ENCODE measurements at regions not wholly inside any gene's neighbourhood (a gene's known extent, or its start where the extent isn't known, plus 50 kb on each side); places are given as distances from the start of the nearest gene placed in this dataset.

DNA sequence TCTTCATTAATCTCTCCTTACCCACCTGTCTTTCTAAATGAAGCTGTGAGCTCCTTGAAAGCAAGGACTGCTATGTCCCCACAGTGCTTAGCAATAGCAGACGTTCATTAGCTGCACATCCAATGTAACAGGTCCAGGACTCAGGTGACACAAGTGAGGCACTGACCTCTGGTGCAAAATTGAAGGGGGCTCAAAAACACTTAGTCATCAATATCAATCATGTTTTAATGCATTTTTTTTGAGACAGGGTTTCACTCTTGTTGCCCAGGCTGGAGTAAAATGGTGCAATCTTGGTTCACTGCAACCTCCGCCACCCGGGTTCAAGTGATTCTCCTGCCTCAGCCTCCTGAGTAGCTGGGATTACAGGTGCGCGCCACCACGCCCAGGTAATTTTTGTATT is 56.1 kb upstream of the ADGRG2 start:
- Histone ChIP-seq H3K4me1 (no peaks in the 10 kb centered on the region), H3K27me3 (no peaks in the 10 kb centered on the region), H3K27ac (no peak overlapping the region), H3K36me3 (no peaks in the 10 kb centered on the region), H3K4me3 (no peak overlapping the region), H3K9me3 (no peaks in the 10 kb centered on the region)
- intact Hi-C loops (cut with DNase I; ENCODE audit: low total_unique reads), result no loop called here
- TF ChIP-seq, protein P1, sequence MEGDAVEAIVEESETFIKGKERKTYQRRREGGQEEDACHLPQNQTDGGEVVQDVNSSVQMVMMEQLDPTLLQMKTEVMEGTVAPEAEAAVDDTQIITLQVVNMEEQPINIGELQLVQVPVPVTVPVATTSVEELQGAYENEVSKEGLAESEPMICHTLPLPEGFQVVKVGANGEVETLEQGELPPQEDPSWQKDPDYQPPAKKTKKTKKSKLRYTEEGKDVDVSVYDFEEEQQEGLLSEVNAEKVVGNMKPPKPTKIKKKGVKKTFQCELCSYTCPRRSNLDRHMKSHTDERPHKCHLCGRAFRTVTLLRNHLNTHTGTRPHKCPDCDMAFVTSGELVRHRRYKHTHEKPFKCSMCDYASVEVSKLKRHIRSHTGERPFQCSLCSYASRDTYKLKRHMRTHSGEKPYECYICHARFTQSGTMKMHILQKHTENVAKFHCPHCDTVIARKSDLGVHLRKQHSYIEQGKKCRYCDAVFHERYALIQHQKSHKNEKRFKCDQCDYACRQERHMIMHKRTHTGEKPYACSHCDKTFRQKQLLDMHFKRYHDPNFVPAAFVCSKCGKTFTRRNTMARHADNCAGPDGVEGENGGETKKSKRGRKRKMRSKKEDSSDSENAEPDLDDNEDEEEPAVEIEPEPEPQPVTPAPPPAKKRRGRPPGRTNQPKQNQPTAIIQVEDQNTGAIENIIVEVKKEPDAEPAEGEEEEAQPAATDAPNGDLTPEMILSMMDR (IDR thresholded peaks at IDR 0.05), result no peak
- TF ChIP-seq EP300 (IDR thresholded peaks at IDR 0.05), result no peak
- TF ChIP-seq POLR2A (IDR thresholded peaks at IDR 0.05), result no peak
- no peak for TF ChIP-seq POLR2AphosphoS5 (IDR thresholded peaks at IDR 0.05)
- DNase-seq, result no peak
- 87 to 91% (median 89%) methylated on average over 6 of the region's 6 CpGs for WGBS, 5 donors

DNA sequence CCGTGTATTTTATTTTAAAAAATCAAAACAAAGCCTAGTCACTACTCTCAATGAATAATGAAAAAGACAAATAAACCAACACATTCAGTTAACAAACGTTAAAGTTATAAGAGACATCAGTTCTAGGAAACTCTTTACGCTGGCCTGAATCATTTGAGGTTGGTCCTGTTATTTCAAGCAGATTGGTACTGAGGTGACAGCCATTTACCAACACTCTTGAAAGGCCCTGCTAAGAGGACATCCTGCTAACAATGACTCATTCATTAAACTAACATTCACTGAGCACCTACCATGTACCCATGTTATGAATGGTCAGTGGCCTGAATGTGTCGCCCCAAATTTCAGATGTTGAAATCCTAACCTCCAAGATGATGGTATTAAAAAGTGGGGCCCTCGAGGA is 57.1 kb upstream of the ADGRG2 start:
- TF ChIP-seq, protein P1 (IDR thresholded peaks at IDR 0.05), result no peak
- no peak for TF ChIP-seq POLR2A (IDR thresholded peaks at IDR 0.05)
- TF ChIP-seq POLR2AphosphoS5 (IDR thresholded peaks at IDR 0.05), result no peak
- TF ChIP-seq EP300 (IDR thresholded peaks at IDR 0.05), result no peak
- Histone ChIP-seq H3K9me3 (no peaks in the 10 kb centered on the region), H3K27me3 (no peaks in the 10 kb centered on the region), H3K4me3 (no peak overlapping the region), H3K4me1 (no peaks in the 10 kb centered on the region), H3K27ac (no peak overlapping the region), H3K36me3 (no peaks in the 10 kb centered on the region)
- intact Hi-C loops (cut with DNase I; ENCODE audit: low total_unique reads), result no loop called here
- DNase-seq, result no peak
- WGBS, 5 donors, result 64 to 91% (median 79%) methylated on average over 5 of the region's 5 CpGs

DNA sequence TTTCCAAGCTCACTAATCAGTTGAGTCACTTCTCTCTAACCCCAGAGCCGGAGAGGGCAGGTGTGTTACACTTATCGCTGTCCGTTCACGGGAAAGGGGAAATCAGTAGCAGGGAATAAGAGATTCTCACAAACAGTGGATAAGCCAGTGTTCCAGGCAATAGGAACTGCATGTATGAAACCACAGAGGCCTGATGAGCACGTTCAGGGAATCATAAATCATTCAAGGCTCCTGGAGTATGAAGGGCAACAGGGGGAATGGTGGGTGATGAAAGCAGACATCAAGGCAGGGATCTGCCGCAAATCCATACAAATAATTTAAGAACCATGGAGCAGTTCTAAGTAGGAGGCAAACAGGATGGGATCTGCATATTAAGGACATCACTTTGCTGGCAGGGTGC is 59.1 kb upstream of the ADGRG2 start:
- Histone ChIP-seq H3K9me3 (no peaks in the 10 kb centered on the region), H3K27ac (no peak overlapping the region), H3K4me1 (no peaks in the 10 kb centered on the region), H3K4me3 (no peak overlapping the region), H3K36me3 (no peaks in the 10 kb centered on the region), H3K27me3 (no peaks in the 10 kb centered on the region)
- 78 to 86% (median 82%) methylated on average over 6 of the region's 6 CpGs for WGBS, 5 donors
- intact Hi-C loops (cut with DNase I; ENCODE audit: low total_unique reads), result no loop called here
- no peak for DNase-seq
- TF ChIP-seq POLR2AphosphoS5 (IDR thresholded peaks at IDR 0.05), result no peak
- TF ChIP-seq, protein P1 (IDR thresholded peaks at IDR 0.05), result no peak
- TF ChIP-seq POLR2A (IDR thresholded peaks at IDR 0.05), result no peak
- TF ChIP-seq EP300 (IDR thresholded peaks at IDR 0.05), result no peak

DNA sequence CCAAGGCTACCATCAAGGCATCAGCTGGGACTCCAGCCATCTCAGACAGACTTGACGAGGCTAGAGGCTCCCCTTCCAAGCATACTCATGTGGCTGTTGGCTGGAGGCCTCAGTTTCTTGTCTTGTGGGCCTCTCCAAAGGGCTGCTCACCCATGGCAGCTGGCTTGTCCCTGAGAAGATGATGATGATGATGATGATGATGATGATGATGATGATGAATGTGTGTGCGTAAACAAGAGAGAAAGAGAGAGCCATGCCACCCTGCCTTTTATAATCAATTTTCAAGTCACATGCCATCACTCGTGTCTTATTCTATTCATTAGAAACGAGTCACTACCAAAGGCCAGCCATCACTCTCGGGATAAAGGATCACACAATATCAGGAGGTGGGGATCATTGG is 60.5 kb upstream of the ADGRG2 start:
- WGBS, 5 donors, result 80 to 94% (median 90%) methylated on average over 5 of the region's 5 CpGs
- Histone ChIP-seq H3K27ac (no peak overlapping the region), H3K4me3 (no peak overlapping the region), H3K4me1 (no peaks in the 10 kb centered on the region), H3K27me3 (no peaks in the 10 kb centered on the region), H3K36me3 (no peaks in the 10 kb centered on the region), H3K9me3 (no peaks in the 10 kb centered on the region)
- TF ChIP-seq EP300 (IDR thresholded peaks at IDR 0.05) (no peak), POLR2AphosphoS5 (IDR thresholded peaks at IDR 0.05) (no peak), POLR2A (IDR thresholded peaks at IDR 0.05) (no peak)
- TF ChIP-seq, protein P1 (IDR thresholded peaks at IDR 0.05), result no peak
- DNase-seq, result no peak
- intact Hi-C loops (cut with DNase I; ENCODE audit: low total_unique reads), result no loop called here
